K562 (cell line): ENCODE measurements at regions not wholly inside any gene's neighbourhood (a gene's known extent, or its start where the extent isn't known, plus 50 kb on each side); places are given as distances from the start of the nearest gene placed in this dataset.

Experiments
- BCOR ChIP-seq: fragments of 450-650 bp; IDR thresholded peaks from 2 replicates; pipeline ENCODE4 v1.6.1; 2016
- BHLHE40 ChIP-seq: IDR thresholded peaks from 2 replicates; pipeline ENCODE4 v1.6.1; 2011; ENCODE audit warnings: low read length, improper control_type of control experiment
- CTBP1 ChIP-seq: fragments of 450-650 bp; IDR thresholded peaks from 2 replicates; pipeline ENCODE4 v1.6.1; 2016; ENCODE audit warnings: borderline replicate concordance
- HCFC1 ChIP-seq: IDR thresholded peaks from 2 replicates; pipeline ENCODE4 v1.6.1; 2012; ENCODE audit warnings: low read depth, low read length, improper control_type of control experiment
- L3MBTL2 ChIP-seq: fragments of 450-650 bp; IDR thresholded peaks from 2 replicates; pipeline ENCODE4 v1.6.1; 2016; ENCODE audit warnings: mild to moderate bottlenecking, moderate library complexity
- RAD21 ChIP-seq, 2 experiments: fragments of 250-450 bp in 1 of 2; fragments of 450-650 bp in 1 of 2; sonication (Bioruptor Pico) in 1 of 2; formaldehyde crosslinking in 1 of 2; IDR thresholded peaks in 1 of 2; conservative IDR thresholded peaks in 1 of 2; 2 replicates each; pipeline versions ENCODE4 v1.4.0 to v1.8.0; 2020 to 2022; ENCODE audit warnings: mild to moderate bottlenecking in 2 of 2, moderate library complexity in 1 of 2
- SMARCB1 ChIP-seq: IDR thresholded peaks from 2 replicates; pipeline ENCODE4 v1.6.1; 2011; ENCODE audit warnings: improper control_type of control experiment, low read depth; ENCODE audit not compliant: insufficient read length
- SOX6 ChIP-seq: fragments of 450-650 bp; IDR thresholded peaks from 2 replicates; pipeline ENCODE4 v1.6.1; 2014; ENCODE audit warnings: mild to moderate bottlenecking
- TBP ChIP-seq: optimal IDR thresholded peaks from 2 replicates; pipeline ENCODE3; 2011; ENCODE audit warnings: low read depth, low read length, improper control_type of control experiment
- ZC3H11A ChIP-seq: IDR thresholded peaks from 2 replicates; pipeline ENCODE4 v1.6.1; 2012; ENCODE audit warnings: low read depth, low read length, improper control_type of control experiment
- ZNF699 ChIP-seq: fragments of 250-450 bp; sonication (Bioruptor Pico); IDR thresholded peaks from 2 replicates; pipeline ENCODE4 v1.8.0; 2021; ENCODE audit warnings: mild to moderate bottlenecking, moderate library complexity; ENCODE audit not compliant: insufficient replicate concordance
- TF ChIP-seq, protein P1 (sequence below): fragments of 450-650 bp; IDR thresholded peaks from 2 replicates; pipeline ENCODE4 v1.6.1; 2016
- TF ChIP-seq, protein P2 (sequence below): sonication (generic); formaldehyde crosslinking; IDR thresholded peaks from 2 replicates; pipeline ENCODE4 v1.5.0; 2020; ENCODE audit warnings: missing genetic modification reagents
- TF ChIP-seq, protein P3 (sequence below), 2 experiments: fragments of 450-650 bp; conservative IDR thresholded peaks; 2 replicates each; pipeline ENCODE4 v1.6.1; 2017; ENCODE audit warnings: mild to moderate bottlenecking in 2 of 2, moderate library complexity in 2 of 2
- TF ChIP-seq, protein P4 (sequence below): sonication (generic); formaldehyde crosslinking; IDR thresholded peaks from 2 replicates; pipeline ENCODE4 v1.9.0; 2022; ENCODE audit warnings: mild to moderate bottlenecking, missing genetic modification reagents
- TF ChIP-seq, protein P5 (sequence below): fragments of 250-450 bp; sonication (Bioruptor Pico); IDR thresholded peaks from 2 replicates; pipeline ENCODE4 v1.8.0; 2022; ENCODE audit warnings: inconsistent platforms
- TF ChIP-seq, protein P6 (sequence below), 2 experiments: fragments of 450-650 bp; IDR thresholded peaks; 2 replicates each; pipeline ENCODE4 v1.6.1; 2018; ENCODE audit warnings: mild to moderate bottlenecking in 2 of 2, low read depth in 1 of 2; ENCODE audit not compliant: partially characterized antibody in 2 of 2

DNA sequence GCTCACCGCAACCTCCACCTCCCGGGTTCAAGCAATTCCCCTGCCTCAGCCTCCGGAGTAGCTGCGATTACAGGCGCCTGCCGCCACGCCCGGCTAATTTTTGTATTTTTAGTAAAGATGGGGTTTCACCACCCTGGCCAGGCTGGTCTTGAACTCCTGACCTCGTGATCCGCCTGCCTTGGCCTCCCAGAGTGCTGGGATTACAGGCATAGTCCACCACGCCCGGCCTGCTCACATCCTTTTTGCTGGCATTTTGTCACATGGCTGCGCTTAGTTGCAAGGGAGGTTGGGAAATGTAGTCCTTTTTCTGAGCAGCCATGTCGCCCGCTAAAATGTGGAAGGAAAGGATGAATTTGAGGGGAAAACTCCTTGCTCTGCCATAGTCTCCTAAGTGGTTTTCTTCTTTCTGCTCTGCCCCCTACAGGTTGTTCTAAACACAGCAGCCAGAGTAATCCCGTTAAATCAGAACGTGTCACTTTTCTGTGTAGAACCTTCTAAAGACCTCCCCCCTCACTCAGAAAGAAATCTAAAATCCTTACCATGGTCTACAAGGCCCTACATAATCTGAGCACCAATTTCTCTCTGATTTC, 57.8 kb upstream of the HSPA9 start (continued):
- TF ChIP-seq BHLHE40 (no peak), SOX6 (peak; percentile 28; the same call in 1 of the 2 replicates), BCOR (peak; percentile 85), SMARCB1 (no peak), ZC3H11A (no peak), HCFC1 (peak; percentile 91), L3MBTL2 (peak; percentile 61), TBP (peak; percentile 21), RAD21 (CRISPR knock-in tag; conservative IDR thresholded peaks at IDR 0.05 in 1 of 2, IDR thresholded peaks at IDR 0.05 in 1 of 2) (peak; percentile 34 to 62), CTBP1 (peak; percentile 86), ZNF699 (no peak)
- TF ChIP-seq, protein P1, sequence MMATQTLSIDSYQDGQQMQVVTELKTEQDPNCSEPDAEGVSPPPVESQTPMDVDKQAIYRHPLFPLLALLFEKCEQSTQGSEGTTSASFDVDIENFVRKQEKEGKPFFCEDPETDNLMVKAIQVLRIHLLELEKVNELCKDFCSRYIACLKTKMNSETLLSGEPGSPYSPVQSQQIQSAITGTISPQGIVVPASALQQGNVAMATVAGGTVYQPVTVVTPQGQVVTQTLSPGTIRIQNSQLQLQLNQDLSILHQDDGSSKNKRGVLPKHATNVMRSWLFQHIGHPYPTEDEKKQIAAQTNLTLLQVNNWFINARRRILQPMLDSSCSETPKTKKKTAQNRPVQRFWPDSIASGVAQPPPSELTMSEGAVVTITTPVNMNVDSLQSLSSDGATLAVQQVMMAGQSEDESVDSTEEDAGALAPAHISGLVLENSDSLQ = 0 out of 2 replicates have a peak, but pooled peaks have one; percentile 31
- TF ChIP-seq, protein P2, sequence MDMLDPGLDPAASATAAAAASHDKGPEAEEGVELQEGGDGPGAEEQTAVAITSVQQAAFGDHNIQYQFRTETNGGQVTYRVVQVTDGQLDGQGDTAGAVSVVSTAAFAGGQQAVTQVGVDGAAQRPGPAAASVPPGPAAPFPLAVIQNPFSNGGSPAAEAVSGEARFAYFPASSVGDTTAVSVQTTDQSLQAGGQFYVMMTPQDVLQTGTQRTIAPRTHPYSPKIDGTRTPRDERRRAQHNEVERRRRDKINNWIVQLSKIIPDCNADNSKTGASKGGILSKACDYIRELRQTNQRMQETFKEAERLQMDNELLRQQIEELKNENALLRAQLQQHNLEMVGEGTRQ (CRISPR knock-in tag) = peak; percentile 93
- TF ChIP-seq, protein P3, sequence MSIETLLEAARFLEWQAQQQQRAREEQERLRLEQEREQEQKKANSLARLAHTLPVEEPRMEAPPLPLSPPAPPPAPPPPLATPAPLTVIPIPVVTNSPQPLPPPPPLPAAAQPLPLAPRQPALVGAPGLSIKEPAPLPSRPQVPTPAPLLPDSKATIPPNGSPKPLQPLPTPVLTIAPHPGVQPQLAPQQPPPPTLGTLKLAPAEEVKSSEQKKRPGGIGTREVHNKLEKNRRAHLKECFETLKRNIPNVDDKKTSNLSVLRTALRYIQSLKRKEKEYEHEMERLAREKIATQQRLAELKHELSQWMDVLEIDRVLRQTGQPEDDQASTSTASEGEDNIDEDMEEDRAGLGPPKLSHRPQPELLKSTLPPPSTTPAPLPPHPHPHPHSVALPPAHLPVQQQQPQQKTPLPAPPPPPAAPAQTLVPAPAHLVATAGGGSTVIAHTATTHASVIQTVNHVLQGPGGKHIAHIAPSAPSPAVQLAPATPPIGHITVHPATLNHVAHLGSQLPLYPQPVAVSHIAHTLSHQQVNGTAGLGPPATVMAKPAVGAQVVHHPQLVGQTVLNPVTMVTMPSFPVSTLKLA (conservative IDR thresholded peaks at IDR 0.05) = peak; percentile 41 to 62; a peak in 3 of 4 replicates
- TF ChIP-seq, protein P4, sequence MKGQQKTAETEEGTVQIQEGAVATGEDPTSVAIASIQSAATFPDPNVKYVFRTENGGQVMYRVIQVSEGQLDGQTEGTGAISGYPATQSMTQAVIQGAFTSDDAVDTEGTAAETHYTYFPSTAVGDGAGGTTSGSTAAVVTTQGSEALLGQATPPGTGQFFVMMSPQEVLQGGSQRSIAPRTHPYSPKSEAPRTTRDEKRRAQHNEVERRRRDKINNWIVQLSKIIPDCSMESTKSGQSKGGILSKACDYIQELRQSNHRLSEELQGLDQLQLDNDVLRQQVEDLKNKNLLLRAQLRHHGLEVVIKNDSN (CRISPR knock-in tag) = peak; percentile 93
- TF ChIP-seq, protein P5, sequence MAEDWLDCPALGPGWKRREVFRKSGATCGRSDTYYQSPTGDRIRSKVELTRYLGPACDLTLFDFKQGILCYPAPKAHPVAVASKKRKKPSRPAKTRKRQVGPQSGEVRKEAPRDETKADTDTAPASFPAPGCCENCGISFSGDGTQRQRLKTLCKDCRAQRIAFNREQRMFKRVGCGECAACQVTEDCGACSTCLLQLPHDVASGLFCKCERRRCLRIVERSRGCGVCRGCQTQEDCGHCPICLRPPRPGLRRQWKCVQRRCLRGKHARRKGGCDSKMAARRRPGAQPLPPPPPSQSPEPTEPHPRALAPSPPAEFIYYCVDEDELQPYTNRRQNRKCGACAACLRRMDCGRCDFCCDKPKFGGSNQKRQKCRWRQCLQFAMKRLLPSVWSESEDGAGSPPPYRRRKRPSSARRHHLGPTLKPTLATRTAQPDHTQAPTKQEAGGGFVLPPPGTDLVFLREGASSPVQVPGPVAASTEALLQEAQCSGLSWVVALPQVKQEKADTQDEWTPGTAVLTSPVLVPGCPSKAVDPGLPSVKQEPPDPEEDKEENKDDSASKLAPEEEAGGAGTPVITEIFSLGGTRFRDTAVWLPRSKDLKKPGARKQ (CRISPR knock-in tag) = no peak
- TF ChIP-seq, protein P6, sequence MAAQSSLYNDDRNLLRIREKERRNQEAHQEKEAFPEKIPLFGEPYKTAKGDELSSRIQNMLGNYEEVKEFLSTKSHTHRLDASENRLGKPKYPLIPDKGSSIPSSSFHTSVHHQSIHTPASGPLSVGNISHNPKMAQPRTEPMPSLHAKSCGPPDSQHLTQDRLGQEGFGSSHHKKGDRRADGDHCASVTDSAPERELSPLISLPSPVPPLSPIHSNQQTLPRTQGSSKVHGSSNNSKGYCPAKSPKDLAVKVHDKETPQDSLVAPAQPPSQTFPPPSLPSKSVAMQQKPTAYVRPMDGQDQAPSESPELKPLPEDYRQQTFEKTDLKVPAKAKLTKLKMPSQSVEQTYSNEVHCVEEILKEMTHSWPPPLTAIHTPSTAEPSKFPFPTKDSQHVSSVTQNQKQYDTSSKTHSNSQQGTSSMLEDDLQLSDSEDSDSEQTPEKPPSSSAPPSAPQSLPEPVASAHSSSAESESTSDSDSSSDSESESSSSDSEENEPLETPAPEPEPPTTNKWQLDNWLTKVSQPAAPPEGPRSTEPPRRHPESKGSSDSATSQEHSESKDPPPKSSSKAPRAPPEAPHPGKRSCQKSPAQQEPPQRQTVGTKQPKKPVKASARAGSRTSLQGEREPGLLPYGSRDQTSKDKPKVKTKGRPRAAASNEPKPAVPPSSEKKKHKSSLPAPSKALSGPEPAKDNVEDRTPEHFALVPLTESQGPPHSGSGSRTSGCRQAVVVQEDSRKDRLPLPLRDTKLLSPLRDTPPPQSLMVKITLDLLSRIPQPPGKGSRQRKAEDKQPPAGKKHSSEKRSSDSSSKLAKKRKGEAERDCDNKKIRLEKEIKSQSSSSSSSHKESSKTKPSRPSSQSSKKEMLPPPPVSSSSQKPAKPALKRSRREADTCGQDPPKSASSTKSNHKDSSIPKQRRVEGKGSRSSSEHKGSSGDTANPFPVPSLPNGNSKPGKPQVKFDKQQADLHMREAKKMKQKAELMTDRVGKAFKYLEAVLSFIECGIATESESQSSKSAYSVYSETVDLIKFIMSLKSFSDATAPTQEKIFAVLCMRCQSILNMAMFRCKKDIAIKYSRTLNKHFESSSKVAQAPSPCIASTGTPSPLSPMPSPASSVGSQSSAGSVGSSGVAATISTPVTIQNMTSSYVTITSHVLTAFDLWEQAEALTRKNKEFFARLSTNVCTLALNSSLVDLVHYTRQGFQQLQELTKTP (IDR thresholded peaks at IDR 0.05; ENCODE audit: low read depth in 1 of 2, partially characterized antibody in 2 of 2) = peak in 1 of 2 experiments; percentile 86
